Mesendoderm (in vitro differentiated cells): ENCODE measurements at regions not wholly inside any gene's neighbourhood (a gene's known extent, or its start where the extent isn't known, plus 50 kb on each side); places are given as distances from the start of the nearest gene placed in this dataset.
"Not testable (repeated sequence)": the region's sequence is repeated elsewhere in the genome, so short reads cannot be mapped to it uniquely, and the experiment has no call there.

Experiments used
- DNase-seq: peaks from one replicate; pipeline ENCODE4 v3.0.0; 2013
- H2AK5ac ChIP-seq: 2 replicates; pipeline ENCODE4 v1.6.1; 2013; ENCODE audit warnings: low read length, inconsistent platforms
- H2BK120ac ChIP-seq: 2 replicates; pipeline ENCODE4 v1.6.1; 2013; ENCODE audit warnings: low read depth, mild to moderate bottlenecking, low read length, moderate library complexity, mixed read lengths
- H2BK15ac ChIP-seq: replicated peaks from 2 replicates; pipeline ENCODE4 v1.6.1; 2013; ENCODE audit warnings: low read depth, mild to moderate bottlenecking, moderate library complexity
- H2BK5ac ChIP-seq: 2 replicates; pipeline ENCODE4 v1.6.1; 2013; ENCODE audit warnings: low read length, inconsistent platforms
- H3K18ac ChIP-seq: 2 replicates; pipeline ENCODE4 v1.6.1; 2013; ENCODE audit warnings: mild to moderate bottlenecking, low read length, mixed read lengths
- H3K23ac ChIP-seq: one replicate; pipeline ENCODE4 v1.6.1; 2013; ENCODE audit warnings: low read length
- H3K27ac ChIP-seq: 2 replicates; pipeline ENCODE4 v1.5.1; 2013; ENCODE audit warnings: low read depth, mild to moderate bottlenecking, inconsistent platforms, low read length, moderate library complexity
- H3K27me3 ChIP-seq: 2 replicates; pipeline ENCODE4 v1.6.1; 2013; ENCODE audit warnings: low read length, control low read depth, mild to moderate bottlenecking, inconsistent platforms; ENCODE audit not compliant: insufficient read depth, poor library complexity
- H3K36me3 ChIP-seq: 2 replicates; pipeline ENCODE4 v1.6.1; 2013; ENCODE audit warnings: low read length, inconsistent platforms; ENCODE audit not compliant: control insufficient read depth, insufficient read depth
- H3K4ac ChIP-seq: one replicate; pipeline ENCODE4 v1.6.1; 2013; ENCODE audit warnings: low read depth, mild to moderate bottlenecking, low read length, moderate library complexity
- H3K4me1 ChIP-seq: 2 replicates; pipeline ENCODE4 v1.6.1; 2013; ENCODE audit warnings: low read depth, low read length, inconsistent platforms; ENCODE audit not compliant: control insufficient read depth
- H3K4me2 ChIP-seq: 2 replicates; pipeline ENCODE4 v1.6.1; 2013; ENCODE audit warnings: low read length
- H3K4me3 ChIP-seq: 2 replicates; pipeline ENCODE4 v1.5.1; 2013; ENCODE audit warnings: mild to moderate bottlenecking, low read length
- H3K56ac ChIP-seq: one replicate; pipeline ENCODE4 v1.6.1; 2013; ENCODE audit warnings: low read length
- H3K79me1 ChIP-seq: 2 replicates; pipeline ENCODE4 v1.6.1; 2013; ENCODE audit warnings: low read length, inconsistent platforms
- H3K79me2 ChIP-seq: 2 replicates; pipeline ENCODE4 v1.6.1; 2013; ENCODE audit warnings: mild to moderate bottlenecking, low read length; ENCODE audit not compliant: control insufficient read depth, insufficient read depth
- H3K9ac ChIP-seq: 2 replicates; pipeline ENCODE4 v1.6.1; 2013; ENCODE audit warnings: low read length, inconsistent platforms
- H4K5ac ChIP-seq: one replicate; pipeline ENCODE4 v1.6.1; 2013; ENCODE audit warnings: low read length
- H4K8ac ChIP-seq: one replicate; pipeline ENCODE4 v1.6.1; 2013; ENCODE audit warnings: low read depth, mild to moderate bottlenecking, control low read depth, low read length, moderate library complexity
- WGBS: extraction: QIAGEN DNeasy Blood & Tissue Kit; methylation state at CpG from one replicate; pipeline ENCODE4 v1.1.7; 2013; ENCODE audit warnings: low lambda C conversion rate, missing lambda C conversion rate; ENCODE audit not compliant: insufficient coverage; ENCODE audit errors: extremely low coverage; 5-methylcytosine and 5-hydroxymethylcytosine counted together

DNA sequence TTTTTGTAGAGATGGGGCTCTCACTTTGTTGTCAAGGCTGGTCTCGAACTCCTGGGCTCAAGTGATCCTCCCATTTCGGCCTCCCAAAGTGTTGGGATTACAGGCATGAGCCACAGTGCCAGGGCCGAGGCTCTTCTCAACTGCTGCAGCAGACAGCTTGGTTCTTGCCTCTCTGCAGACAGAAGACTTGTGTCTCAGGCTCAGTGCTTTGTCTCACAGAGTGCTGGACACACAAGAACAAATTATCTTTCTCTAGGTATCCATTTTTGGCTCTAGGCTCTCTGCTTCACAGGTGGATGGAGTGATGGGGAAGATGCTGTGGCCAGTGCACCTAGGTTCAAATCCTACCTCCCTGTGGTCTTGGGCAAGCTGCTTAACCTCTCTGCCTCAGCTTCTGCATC is 80.8 kb upstream of the RNU2-1 start:
- H3K79me1 ChIP-seq = no peaks in the 10 kb centered on the region
- H3K4ac ChIP-seq = no peak overlapping the region
- no peak overlapping the region for H4K8ac ChIP-seq
- H3K79me2 ChIP-seq = no peaks in the 10 kb centered on the region
- H3K27me3 ChIP-seq = no peaks in the 10 kb centered on the region
- H3K56ac ChIP-seq = no peak overlapping the region
- no peak overlapping the region for H2BK120ac ChIP-seq
- no peak overlapping the region for H2AK5ac ChIP-seq
- no peak overlapping the region for H3K23ac ChIP-seq
- H3K4me1 ChIP-seq = no peaks in the 10 kb centered on the region
- no peaks in the 10 kb centered on the region for H3K36me3 ChIP-seq
- H3K4me3 ChIP-seq = no peak overlapping the region
- H3K18ac ChIP-seq = no peak overlapping the region
- H3K9ac ChIP-seq = no peak overlapping the region
- H3K27ac ChIP-seq = no peak overlapping the region
- no peak overlapping the region for H4K5ac ChIP-seq
- H2BK5ac ChIP-seq = no peak overlapping the region
- no peak overlapping the region for H3K4me2 ChIP-seq
- no peak overlapping the region for H2BK15ac ChIP-seq
- no CpG with 5 or more reads among the region's 3 CpGs for WGBS
- peak; percentile 25 for DNase-seq

- no CpG with 5 or more reads among the region's 5 CpGs for WGBS
- Histone ChIP-seq H2BK5ac (no peak overlapping the region), H3K4me2 (no peak overlapping the region), H3K79me1 (no peaks in the 10 kb centered on the region), H3K27ac (no peak overlapping the region), H3K18ac (no peak overlapping the region), H4K8ac (no peak overlapping the region), H2BK15ac (no peak overlapping the region), H3K4me1 (no peaks in the 10 kb centered on the region), H3K36me3 (no peaks in the 10 kb centered on the region), H4K5ac (no peak overlapping the region), H3K4ac (no peak overlapping the region), H3K9ac (no peak overlapping the region), H3K27me3 (no peaks in the 10 kb centered on the region), H2BK120ac (no peak overlapping the region), H3K4me3 (no peak overlapping the region), H3K79me2 (no peaks in the 10 kb centered on the region), H3K23ac (no peak overlapping the region), H2AK5ac (no peak overlapping the region), H3K56ac (no peak overlapping the region)
- DNase-seq = no peak
These were observed 78.2 kb upstream of the RNU2-1 start for GRCh38 chr17:43312011-43312410.

GRCh38 chr17:43309505-43310332 is 75.9 kb upstream of the RNU2-1 start:
- Histone ChIP-seq H3K27ac (no peak overlapping the region), H2BK5ac (no peak overlapping the region), H4K8ac (no peak overlapping the region), H3K4me2 (no peak overlapping the region), H3K4me3 (no peak overlapping the region), H3K4me1 (no peaks in the 10 kb centered on the region), H3K18ac (no peak overlapping the region), H3K23ac (no peak overlapping the region), H3K56ac (no peak overlapping the region), H3K27me3 (no peaks in the 10 kb centered on the region), H3K79me2 (no peaks in the 10 kb centered on the region), H2BK120ac (no peak overlapping the region), H3K79me1 (no peaks in the 10 kb centered on the region), H4K5ac (no peak overlapping the region), H3K4ac (no peak overlapping the region), H2BK15ac (no peak overlapping the region), H3K36me3 (no peaks in the 10 kb centered on the region), H3K9ac (peak overlapping the region; percentile 34), H2AK5ac (no peak overlapping the region)
- WGBS = no CpG with 5 or more reads among the region's 12 CpGs
- peak; percentile 40 for DNase-seq

DNA sequence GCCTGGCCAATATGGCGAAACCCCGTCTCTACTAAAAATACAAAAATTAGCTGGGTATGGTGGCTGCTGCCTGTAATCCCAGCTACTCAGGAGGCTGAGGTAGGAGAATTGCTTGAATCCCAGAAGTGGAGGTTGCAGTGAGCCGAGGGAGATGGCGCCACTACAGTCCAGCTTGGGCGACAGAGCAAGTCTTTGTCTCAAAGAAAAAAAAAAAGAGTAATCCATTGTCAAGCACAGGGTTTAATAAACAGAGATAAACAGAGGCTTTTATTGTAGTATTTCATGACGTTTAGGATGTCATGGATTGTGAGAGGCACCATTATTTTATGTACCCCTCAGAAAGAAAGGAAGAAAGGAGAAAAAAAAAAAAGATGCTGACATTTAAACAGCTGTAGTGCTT is 75.2 kb upstream of the RNU2-1 start:
- no peaks in the 10 kb centered on the region for H3K27me3 ChIP-seq
- H3K27ac ChIP-seq = no peak overlapping the region
- no peak overlapping the region for H3K4me2 ChIP-seq
- H3K23ac ChIP-seq = no peak overlapping the region
- no peak overlapping the region for H3K9ac ChIP-seq
- H3K36me3 ChIP-seq = no peaks in the 10 kb centered on the region
- no peak overlapping the region for H2AK5ac ChIP-seq
- no peak overlapping the region for H4K8ac ChIP-seq
- no peak overlapping the region for H2BK15ac ChIP-seq
- H3K56ac ChIP-seq = no peak overlapping the region
- no peak overlapping the region for H3K4me3 ChIP-seq
- H3K4ac ChIP-seq = no peak overlapping the region
- no peak for DNase-seq
- no peak overlapping the region for H3K18ac ChIP-seq
- H3K79me2 ChIP-seq = no peaks in the 10 kb centered on the region
- H3K4me1 ChIP-seq = no peaks in the 10 kb centered on the region
- no peak overlapping the region for H4K5ac ChIP-seq
- H2BK5ac ChIP-seq = no peak overlapping the region
- H3K79me1 ChIP-seq = no peaks in the 10 kb centered on the region
- no CpG with 5 or more reads among the region's 6 CpGs for WGBS
- no peak overlapping the region for H2BK120ac ChIP-seq

DNA sequence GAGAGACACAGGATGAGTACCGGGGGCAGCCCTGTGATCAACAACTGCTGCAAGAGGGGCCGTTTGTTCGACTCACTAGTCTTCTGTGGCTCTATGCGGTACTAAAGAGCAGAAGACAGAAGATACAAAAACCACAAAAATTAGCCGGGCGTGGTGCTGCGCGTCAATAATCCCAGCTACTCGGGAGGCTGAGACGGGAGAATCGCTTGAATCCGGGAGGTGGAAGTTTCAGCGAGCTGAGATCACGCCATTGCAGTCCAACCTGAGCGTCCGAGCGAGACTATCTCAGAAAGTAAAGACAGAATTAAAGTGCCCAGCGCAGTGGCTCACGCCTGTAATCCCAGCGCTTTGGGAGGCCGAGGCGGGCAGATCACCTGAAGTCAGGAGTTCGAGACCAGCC is 71.0 kb upstream of the RNU2-1 start:
- H3K18ac ChIP-seq, H2BK15ac ChIP-seq, H3K9ac ChIP-seq, H3K56ac ChIP-seq, H3K4ac ChIP-seq, H3K79me1 ChIP-seq, H2BK5ac ChIP-seq, H3K79me2 ChIP-seq, H3K36me3 ChIP-seq, DNase-seq, H3K4me1 ChIP-seq, H3K23ac ChIP-seq, H2BK120ac ChIP-seq, H3K4me3 ChIP-seq, H4K5ac ChIP-seq, H3K27me3 ChIP-seq, H2AK5ac ChIP-seq, H3K27ac ChIP-seq, H3K4me2 ChIP-seq, H4K8ac ChIP-seq: not testable (repeated sequence)
- no CpG with 5 or more reads among the region's 23 CpGs for WGBS

DNA sequence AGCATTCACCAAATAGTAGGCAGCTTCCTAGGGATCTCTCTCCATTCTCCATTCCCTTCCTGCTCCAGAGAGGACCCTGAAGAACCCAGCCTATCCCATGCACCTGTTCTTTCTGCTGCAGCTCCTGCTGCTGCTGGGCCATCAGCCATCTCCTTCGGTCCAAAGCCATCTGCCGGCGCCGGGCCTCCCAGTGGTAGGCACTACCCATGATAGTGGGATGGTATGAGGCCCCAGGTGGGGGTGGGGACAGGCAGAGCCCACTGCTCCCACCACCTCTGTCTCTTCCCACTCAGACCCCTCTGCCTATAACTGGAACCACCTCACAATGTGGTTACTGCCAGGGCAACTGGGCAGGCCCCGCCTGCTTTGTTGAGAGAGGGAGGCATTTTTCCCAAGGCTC is 69.3 kb upstream of the RNU2-1 start:
- not testable (repeated sequence) for H3K18ac ChIP-seq, H3K23ac ChIP-seq, H2AK5ac ChIP-seq, H2BK15ac ChIP-seq, H2BK5ac ChIP-seq, H3K4me3 ChIP-seq, H3K27me3 ChIP-seq, H3K4ac ChIP-seq, DNase-seq, H3K56ac ChIP-seq, H3K79me2 ChIP-seq, H3K9ac ChIP-seq, H4K5ac ChIP-seq, H3K27ac ChIP-seq, H3K79me1 ChIP-seq, H3K4me1 ChIP-seq, H4K8ac ChIP-seq, H3K4me2 ChIP-seq, H2BK120ac ChIP-seq, H3K36me3 ChIP-seq
- no CpG with 5 or more reads among the region's 5 CpGs for WGBS
